ENCODE measurements at regions not wholly inside any gene's neighbourhood (a gene's known extent, or its start where the extent isn't known, plus 50 kb on each side); places are given as distances from the start of the nearest gene placed in this dataset.

DNA sequence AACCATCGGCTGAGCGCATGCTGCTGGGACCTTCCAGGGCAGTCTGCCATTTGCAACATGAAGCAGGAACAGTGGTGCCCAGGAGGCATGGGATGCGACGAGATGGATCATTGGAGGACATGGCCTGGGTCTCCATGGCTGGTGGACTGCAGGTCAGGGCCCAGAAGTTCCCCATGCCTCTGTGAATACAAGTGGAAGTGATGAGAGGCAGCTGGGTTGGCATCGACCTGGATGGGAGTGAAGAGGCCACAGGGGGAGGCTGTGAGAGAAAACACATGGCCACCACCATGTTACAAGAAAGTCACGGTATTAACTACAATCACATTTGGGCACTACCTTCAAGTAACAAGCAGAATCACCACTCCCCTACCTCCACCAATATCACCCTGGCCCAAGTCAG lies 262.0 kb downstream of the FOXO1 start (continued):
- TF ChIP-seq GTF2I (CRISPR knock-in tag; conservative IDR thresholded peaks at IDR 0.05) (no peak), TCF7 (CRISPR knock-in tag; IDR thresholded peaks at IDR 0.05; ENCODE audit: low read depth) (no peak), ZNF219 (CRISPR knock-in tag; IDR thresholded peaks at IDR 0.05; ENCODE audit: borderline replicate concordance) (no peak), ZNF396 (CRISPR knock-in tag; IDR thresholded peaks at IDR 0.05; ENCODE audit: borderline replicate concordance) (no peak), ATF1 (CRISPR knock-in tag; IDR thresholded peaks at IDR 0.05) (no peak), ZNF232 (CRISPR knock-in tag; IDR thresholded peaks at IDR 0.05) (no peak)
- TF ChIP-seq, protein P1, sequence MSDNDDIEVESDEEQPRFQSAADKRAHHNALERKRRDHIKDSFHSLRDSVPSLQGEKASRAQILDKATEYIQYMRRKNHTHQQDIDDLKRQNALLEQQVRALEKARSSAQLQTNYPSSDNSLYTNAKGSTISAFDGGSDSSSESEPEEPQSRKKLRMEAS (CRISPR knock-in tag; IDR thresholded peaks at IDR 0.05) = no peak

DNA sequence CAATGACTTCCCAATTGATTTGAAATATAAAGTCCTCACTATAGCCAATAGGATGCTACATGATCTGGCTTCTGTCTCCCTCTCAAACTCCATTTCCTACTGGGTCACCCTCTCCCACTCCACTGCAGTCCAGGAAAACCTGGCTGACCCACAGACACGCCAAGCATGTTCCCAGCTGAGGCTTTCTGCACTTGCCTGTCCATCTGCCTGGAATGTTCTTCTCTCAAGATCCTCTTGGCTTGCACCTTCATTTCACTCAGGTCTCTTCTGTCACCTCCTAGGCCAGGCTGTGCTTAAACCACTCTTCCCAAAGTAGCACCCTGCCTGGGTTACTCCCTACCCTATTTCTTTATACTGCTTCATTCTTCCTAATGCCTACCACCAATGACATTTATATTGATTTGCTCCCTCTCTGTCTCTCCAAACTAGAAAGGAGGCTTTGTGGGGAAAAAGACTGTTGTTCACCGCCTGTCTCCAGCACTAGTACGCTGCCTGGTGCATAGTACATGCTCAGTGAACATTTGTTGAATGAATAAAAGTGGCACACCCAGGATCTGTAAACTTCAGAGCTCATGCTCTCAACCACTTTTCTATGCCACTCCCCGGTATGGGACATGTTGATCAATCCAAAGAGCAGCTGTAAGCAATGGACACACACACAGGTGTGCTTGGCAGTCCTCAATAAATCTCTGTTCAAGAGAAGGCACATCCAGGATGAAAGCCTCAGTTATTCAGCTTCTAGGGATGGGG lies 261.3 kb downstream of the FOXO1 start:
- DNase-seq (ENCODE audit: low spot score) (no peak), ATAC-seq (no peak)
- H3K27ac Mint-ChIP-seq = no peak overlapping the region
- POLR2A ChIA-PET = no interaction called here
- no peaks in the 10 kb centered on the region for H3K27me3 Mint-ChIP-seq (ENCODE audit: low read depth)
- H3K4me1 Mint-ChIP-seq = peaks cover 17% of the 10 kb centered on the region
- H3K36me3 Mint-ChIP-seq = no peaks in the 10 kb centered on the region
- no peak overlapping the region for H3K4me3 Mint-ChIP-seq
- 0 out of 2 replicates have a peak, but pooled peaks cover under 1% of the 10 kb centered on the region for H3K9me3 Mint-ChIP-seq
- CTCF ChIA-PET = no interaction called here
- TF ChIP-seq JUN (CRISPR knock-in tag; IDR thresholded peaks at IDR 0.05) = no peak
- TF ChIP-seq GABPB1 (CRISPR knock-in tag; IDR thresholded peaks at IDR 0.05) = no peak
- TF ChIP-seq, protein P2, sequence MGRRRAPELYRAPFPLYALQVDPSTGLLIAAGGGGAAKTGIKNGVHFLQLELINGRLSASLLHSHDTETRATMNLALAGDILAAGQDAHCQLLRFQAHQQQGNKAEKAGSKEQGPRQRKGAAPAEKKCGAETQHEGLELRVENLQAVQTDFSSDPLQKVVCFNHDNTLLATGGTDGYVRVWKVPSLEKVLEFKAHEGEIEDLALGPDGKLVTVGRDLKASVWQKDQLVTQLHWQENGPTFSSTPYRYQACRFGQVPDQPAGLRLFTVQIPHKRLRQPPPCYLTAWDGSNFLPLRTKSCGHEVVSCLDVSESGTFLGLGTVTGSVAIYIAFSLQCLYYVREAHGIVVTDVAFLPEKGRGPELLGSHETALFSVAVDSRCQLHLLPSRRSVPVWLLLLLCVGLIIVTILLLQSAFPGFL (CRISPR knock-in tag; IDR thresholded peaks at IDR 0.05; ENCODE audit: borderline replicate concordance) = no peak
- TF ChIP-seq, protein P3, sequence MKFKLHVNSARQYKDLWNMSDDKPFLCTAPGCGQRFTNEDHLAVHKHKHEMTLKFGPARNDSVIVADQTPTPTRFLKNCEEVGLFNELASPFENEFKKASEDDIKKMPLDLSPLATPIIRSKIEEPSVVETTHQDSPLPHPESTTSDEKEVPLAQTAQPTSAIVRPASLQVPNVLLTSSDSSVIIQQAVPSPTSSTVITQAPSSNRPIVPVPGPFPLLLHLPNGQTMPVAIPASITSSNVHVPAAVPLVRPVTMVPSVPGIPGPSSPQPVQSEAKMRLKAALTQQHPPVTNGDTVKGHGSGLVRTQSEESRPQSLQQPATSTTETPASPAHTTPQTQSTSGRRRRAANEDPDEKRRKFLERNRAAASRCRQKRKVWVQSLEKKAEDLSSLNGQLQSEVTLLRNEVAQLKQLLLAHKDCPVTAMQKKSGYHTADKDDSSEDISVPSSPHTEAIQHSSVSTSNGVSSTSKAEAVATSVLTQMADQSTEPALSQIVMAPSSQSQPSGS (CRISPR knock-in tag; IDR thresholded peaks at IDR 0.05; ENCODE audit: borderline replicate concordance, low read depth) = no peak
- no peak for TF ChIP-seq NR2C2 (CRISPR knock-in tag; IDR thresholded peaks at IDR 0.05)
- TF ChIP-seq, protein P4, sequence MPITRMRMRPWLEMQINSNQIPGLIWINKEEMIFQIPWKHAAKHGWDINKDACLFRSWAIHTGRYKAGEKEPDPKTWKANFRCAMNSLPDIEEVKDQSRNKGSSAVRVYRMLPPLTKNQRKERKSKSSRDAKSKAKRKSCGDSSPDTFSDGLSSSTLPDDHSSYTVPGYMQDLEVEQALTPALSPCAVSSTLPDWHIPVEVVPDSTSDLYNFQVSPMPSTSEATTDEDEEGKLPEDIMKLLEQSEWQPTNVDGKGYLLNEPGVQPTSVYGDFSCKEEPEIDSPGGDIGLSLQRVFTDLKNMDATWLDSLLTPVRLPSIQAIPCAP (CRISPR knock-in tag; IDR thresholded peaks at IDR 0.05) = no peak
- TF ChIP-seq, protein P5, sequence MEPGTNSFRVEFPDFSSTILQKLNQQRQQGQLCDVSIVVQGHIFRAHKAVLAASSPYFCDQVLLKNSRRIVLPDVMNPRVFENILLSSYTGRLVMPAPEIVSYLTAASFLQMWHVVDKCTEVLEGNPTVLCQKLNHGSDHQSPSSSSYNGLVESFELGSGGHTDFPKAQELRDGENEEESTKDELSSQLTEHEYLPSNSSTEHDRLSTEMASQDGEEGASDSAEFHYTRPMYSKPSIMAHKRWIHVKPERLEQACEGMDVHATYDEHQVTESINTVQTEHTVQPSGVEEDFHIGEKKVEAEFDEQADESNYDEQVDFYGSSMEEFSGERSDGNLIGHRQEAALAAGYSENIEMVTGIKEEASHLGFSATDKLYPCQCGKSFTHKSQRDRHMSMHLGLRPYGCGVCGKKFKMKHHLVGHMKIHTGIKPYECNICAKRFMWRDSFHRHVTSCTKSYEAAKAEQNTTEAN (CRISPR knock-in tag; IDR thresholded peaks at IDR 0.05) = no peak

DNA sequence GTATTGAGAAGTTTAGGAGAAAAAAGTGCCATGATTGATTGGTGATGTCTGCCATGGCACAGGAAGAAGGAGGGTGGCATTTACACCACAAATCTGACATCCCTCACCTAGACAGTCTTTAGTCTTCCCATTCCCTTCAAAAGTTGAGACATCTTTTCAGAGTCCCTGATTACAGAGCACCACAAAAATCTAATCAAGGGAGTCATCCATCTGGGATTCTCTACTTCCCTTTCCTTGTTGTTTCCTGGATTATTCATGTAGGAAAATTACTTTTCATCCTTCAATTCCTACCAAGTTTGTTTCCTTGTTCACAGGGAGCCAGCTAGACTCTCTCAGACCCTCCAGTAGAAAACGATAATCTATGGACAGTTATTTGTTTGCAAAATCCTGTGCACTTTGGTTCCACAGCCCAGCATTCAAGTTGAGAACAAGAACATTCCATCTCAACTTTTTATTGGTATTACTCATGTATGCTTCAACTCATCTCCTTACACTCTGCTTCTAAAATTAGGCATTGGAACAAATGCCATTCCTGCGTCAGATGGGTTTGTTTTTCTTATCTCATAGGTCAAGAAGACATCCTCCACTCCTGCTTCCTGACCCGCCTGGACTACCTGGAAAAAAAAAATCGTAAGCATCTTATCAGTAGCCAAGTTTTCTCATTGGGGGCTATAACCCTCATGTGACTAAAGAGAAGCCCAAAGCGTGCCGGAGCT lies 259.9 kb downstream of the FOXO1 start:
- CTCF ChIA-PET = no interaction called here
- Mint-ChIP-seq H3K4me3 (no peak overlapping the region), H3K27me3 (ENCODE audit: low read depth) (no peaks in the 10 kb centered on the region), H3K36me3 (peaks cover 3% of the 10 kb centered on the region), H3K27ac (no peak overlapping the region), H3K9me3 (peaks cover 14% of the 10 kb centered on the region), H3K4me1 (peaks cover 17% of the 10 kb centered on the region)
- ATAC-seq = no peak
- DNase-seq (ENCODE audit: low spot score) = no peak
- POLR2A ChIA-PET = no interaction called here
- TF ChIP-seq, protein P6, sequence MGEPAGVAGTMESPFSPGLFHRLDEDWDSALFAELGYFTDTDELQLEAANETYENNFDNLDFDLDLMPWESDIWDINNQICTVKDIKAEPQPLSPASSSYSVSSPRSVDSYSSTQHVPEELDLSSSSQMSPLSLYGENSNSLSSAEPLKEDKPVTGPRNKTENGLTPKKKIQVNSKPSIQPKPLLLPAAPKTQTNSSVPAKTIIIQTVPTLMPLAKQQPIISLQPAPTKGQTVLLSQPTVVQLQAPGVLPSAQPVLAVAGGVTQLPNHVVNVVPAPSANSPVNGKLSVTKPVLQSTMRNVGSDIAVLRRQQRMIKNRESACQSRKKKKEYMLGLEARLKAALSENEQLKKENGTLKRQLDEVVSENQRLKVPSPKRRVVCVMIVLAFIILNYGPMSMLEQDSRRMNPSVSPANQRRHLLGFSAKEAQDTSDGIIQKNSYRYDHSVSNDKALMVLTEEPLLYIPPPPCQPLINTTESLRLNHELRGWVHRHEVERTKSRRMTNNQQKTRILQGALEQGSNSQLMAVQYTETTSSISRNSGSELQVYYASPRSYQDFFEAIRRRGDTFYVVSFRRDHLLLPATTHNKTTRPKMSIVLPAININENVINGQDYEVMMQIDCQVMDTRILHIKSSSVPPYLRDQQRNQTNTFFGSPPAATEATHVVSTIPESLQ (CRISPR knock-in tag; IDR thresholded peaks at IDR 0.05) = no peak
- TF ChIP-seq, protein P7, sequence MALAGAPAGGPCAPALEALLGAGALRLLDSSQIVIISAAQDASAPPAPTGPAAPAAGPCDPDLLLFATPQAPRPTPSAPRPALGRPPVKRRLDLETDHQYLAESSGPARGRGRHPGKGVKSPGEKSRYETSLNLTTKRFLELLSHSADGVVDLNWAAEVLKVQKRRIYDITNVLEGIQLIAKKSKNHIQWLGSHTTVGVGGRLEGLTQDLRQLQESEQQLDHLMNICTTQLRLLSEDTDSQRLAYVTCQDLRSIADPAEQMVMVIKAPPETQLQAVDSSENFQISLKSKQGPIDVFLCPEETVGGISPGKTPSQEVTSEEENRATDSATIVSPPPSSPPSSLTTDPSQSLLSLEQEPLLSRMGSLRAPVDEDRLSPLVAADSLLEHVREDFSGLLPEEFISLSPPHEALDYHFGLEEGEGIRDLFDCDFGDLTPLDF (CRISPR knock-in tag; IDR thresholded peaks at IDR 0.05) = no peak
- TF ChIP-seq CREB1 (CRISPR knock-in tag; IDR thresholded peaks at IDR 0.05) (no peak), ZNF396 (CRISPR knock-in tag; IDR thresholded peaks at IDR 0.05; ENCODE audit: borderline replicate concordance) (no peak), KAT7 (CRISPR knock-in tag; IDR thresholded peaks at IDR 0.05; ENCODE audit: borderline replicate concordance) (no peak), MXD4 (CRISPR knock-in tag; IDR thresholded peaks at IDR 0.05; ENCODE audit: borderline replicate concordance) (no peak), ZNF219 (CRISPR knock-in tag; IDR thresholded peaks at IDR 0.05; ENCODE audit: borderline replicate concordance) (no peak), SP1 (CRISPR knock-in tag; conservative IDR thresholded peaks at IDR 0.05) (no peak)
- TF ChIP-seq, protein P8, sequence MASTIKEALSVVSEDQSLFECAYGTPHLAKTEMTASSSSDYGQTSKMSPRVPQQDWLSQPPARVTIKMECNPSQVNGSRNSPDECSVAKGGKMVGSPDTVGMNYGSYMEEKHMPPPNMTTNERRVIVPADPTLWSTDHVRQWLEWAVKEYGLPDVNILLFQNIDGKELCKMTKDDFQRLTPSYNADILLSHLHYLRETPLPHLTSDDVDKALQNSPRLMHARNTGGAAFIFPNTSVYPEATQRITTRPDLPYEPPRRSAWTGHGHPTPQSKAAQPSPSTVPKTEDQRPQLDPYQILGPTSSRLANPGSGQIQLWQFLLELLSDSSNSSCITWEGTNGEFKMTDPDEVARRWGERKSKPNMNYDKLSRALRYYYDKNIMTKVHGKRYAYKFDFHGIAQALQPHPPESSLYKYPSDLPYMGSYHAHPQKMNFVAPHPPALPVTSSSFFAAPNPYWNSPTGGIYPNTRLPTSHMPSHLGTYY (CRISPR knock-in tag; IDR thresholded peaks at IDR 0.05) = no peak
- TF ChIP-seq, protein P9, sequence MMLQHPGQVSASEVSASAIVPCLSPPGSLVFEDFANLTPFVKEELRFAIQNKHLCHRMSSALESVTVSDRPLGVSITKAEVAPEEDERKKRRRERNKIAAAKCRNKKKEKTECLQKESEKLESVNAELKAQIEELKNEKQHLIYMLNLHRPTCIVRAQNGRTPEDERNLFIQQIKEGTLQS (CRISPR knock-in tag; conservative IDR thresholded peaks at IDR 0.05) = no peak
